GM23248 (cell line): ENCODE measurements at regions not wholly inside any gene's neighbourhood (a gene's known extent, or its start where the extent isn't known, plus 50 kb on each side); places are given as distances from the start of the nearest gene placed in this dataset.
A peak's percentile ranks its signal among the peaks of the same experiment; 100 is the strongest.

Source experiments
- DNase-seq: peaks from one replicate; pipeline ENCODE4 v3.0.0-alpha.2; 2015
- H2AFZ ChIP-seq: fragments of 200-600 bp; sonication (generic); 2 replicates; pipeline ENCODE4 v1.6.1; 2016; ENCODE audit warnings: antibody characterized with exemption
- H3F3A ChIP-seq: fragments of 200-600 bp; sonication (generic); 2 replicates; pipeline ENCODE4 v1.6.1; 2016; ENCODE audit warnings: mild to moderate bottlenecking, antibody characterized with exemption, mixed run types; ENCODE audit not compliant: insufficient read depth
- H3K27ac ChIP-seq: fragments of 200-600 bp; sonication (generic); 2 replicates; pipeline ENCODE4 v1.5.1; 2016; ENCODE audit warnings: mild to moderate bottlenecking
- H3K27me3 ChIP-seq: fragments of 200-600 bp; sonication (generic); replicated peaks from 2 replicates; pipeline ENCODE4 v1.6.1; 2016; ENCODE audit warnings: mild to moderate bottlenecking; ENCODE audit not compliant: insufficient read depth
- H3K36me3 ChIP-seq: fragments of 200-600 bp; sonication (generic); 2 replicates; pipeline ENCODE4 v1.6.1; 2016; ENCODE audit warnings: low read depth, mild to moderate bottlenecking
- H3K4me1 ChIP-seq: fragments of 200-600 bp; sonication (generic); 2 replicates; pipeline ENCODE4 v1.6.1; 2016; ENCODE audit warnings: mild to moderate bottlenecking; ENCODE audit not compliant: insufficient read depth
- H3K4me2 ChIP-seq: fragments of 200-600 bp; sonication (generic); one replicate; pipeline ENCODE4 v1.6.1; 2016; ENCODE audit warnings: mild to moderate bottlenecking; ENCODE audit not compliant: unreplicated experiment
- H3K4me3 ChIP-seq: fragments of 200-600 bp; sonication (generic); 2 replicates; pipeline ENCODE4 v1.5.1; 2016; ENCODE audit warnings: mild to moderate bottlenecking
- H3K79me2 ChIP-seq: fragments of 200-600 bp; sonication (generic); 2 replicates; pipeline ENCODE4 v1.6.1; 2016; ENCODE audit warnings: mild to moderate bottlenecking; ENCODE audit not compliant: insufficient read depth
- H3K9ac ChIP-seq: fragments of 200-600 bp; sonication (generic); 2 replicates; pipeline ENCODE4 v1.6.1; 2016; ENCODE audit warnings: mild to moderate bottlenecking
- H3K9me2 ChIP-seq: fragments of 200-600 bp; sonication (generic); 2 replicates; pipeline ENCODE4 v1.6.1; 2016; ENCODE audit warnings: mixed run types, mild to moderate bottlenecking, moderate library complexity; ENCODE audit not compliant: insufficient read depth
- H3K9me3 ChIP-seq: fragments of 200-600 bp; sonication (generic); one replicate; pipeline ENCODE4 v1.6.1; 2017; ENCODE audit warnings: low read depth
- H4K20me1 ChIP-seq: fragments of 200-600 bp; sonication (generic); 2 replicates; pipeline ENCODE4 v1.6.0; 2016; ENCODE audit not compliant: insufficient read depth
- EZH2 ChIP-seq: fragments of 200-600 bp; sonication (generic); IDR thresholded peaks from 2 replicates; pipeline ENCODE4 v1.6.1; 2018; ENCODE audit warnings: antibody characterized with exemption, mild to moderate bottlenecking; ENCODE audit not compliant: insufficient read depth, poor library complexity, severe bottlenecking
- EZH2phosphoT487 ChIP-seq: fragments of 200-600 bp; sonication (generic); IDR thresholded peaks from 2 replicates; pipeline ENCODE4 v1.6.1; 2018; ENCODE audit warnings: antibody characterized with exemption, moderate library complexity, mild to moderate bottlenecking, low read depth; ENCODE audit not compliant: insufficient read depth
- WGBS, 2 experiments: methylation state at CpG; one replicate each; pipeline ENCODE4 v1.1.6; 2015 to 2017; ENCODE audit warnings: low lambda C conversion rate in 2 of 2, low coverage in 1 of 2; ENCODE audit errors: missing lambda C conversion rate in 2 of 2; 5-methylcytosine and 5-hydroxymethylcytosine counted together
- in situ Hi-C: fragments of 300-500 bp; cut with MboI; formaldehyde crosslinking; loops from 2 replicates; pipeline ENCODE4 v1.15.0; 2020

GRCh38 chr1:185514311-185514710 lies 197.3 kb upstream of the IVNS1ABP start:
- H2AFZ ChIP-seq: no peak overlapping the region
- no peaks in the 10 kb centered on the region for H3F3A ChIP-seq
- H3K9me3 ChIP-seq: no peaks in the 10 kb centered on the region
- TF ChIP-seq EZH2phosphoT487 (no peak), EZH2 (no peak)
- no peaks in the 10 kb centered on the region for H3K4me1 ChIP-seq
- H3K27ac ChIP-seq: no peak overlapping the region
- H3K9me2 ChIP-seq: no peaks in the 10 kb centered on the region
- H3K4me3 ChIP-seq: no peak overlapping the region
- DNase-seq: no peak
- no peaks in the 10 kb centered on the region for H3K36me3 ChIP-seq
- H4K20me1 ChIP-seq: no peaks in the 10 kb centered on the region
- no peak overlapping the region for H3K9ac ChIP-seq
- H3K79me2 ChIP-seq: no peaks in the 10 kb centered on the region
- no peaks in the 10 kb centered on the region for H3K27me3 ChIP-seq
- in situ Hi-C loops: no loop called here
- no peak overlapping the region for H3K4me2 ChIP-seq

- Histone ChIP-seq H3F3A (no peaks in the 10 kb centered on the region), H2AFZ (no peak overlapping the region), H3K4me1 (no peaks in the 10 kb centered on the region), H3K79me2 (no peaks in the 10 kb centered on the region), H3K4me3 (no peak overlapping the region), H3K27ac (no peak overlapping the region), H3K9me3 (no peaks in the 10 kb centered on the region), H3K36me3 (no peaks in the 10 kb centered on the region), H3K27me3 (no peaks in the 10 kb centered on the region), H3K9me2 (no peaks in the 10 kb centered on the region), H3K9ac (no peak overlapping the region), H4K20me1 (no peaks in the 10 kb centered on the region), H3K4me2 (no peak overlapping the region)
- in situ Hi-C loops: no loop called here
- TF ChIP-seq EZH2 (no peak), EZH2phosphoT487 (no peak)
- 73 to 74% methylated on average over 4 of the region's 4 CpGs for WGBS, 2 experiments
- DNase-seq: peak; percentile 25
These were observed 195.4 kb upstream of the IVNS1ABP start for GRCh38 chr1:185512442-185512841.

GRCh38 chr1:185501099-185501498 lies 184.1 kb upstream of the IVNS1ABP start:
- Histone ChIP-seq H3K9me2 (no peaks in the 10 kb centered on the region; the same call in 1 of the 2 replicates), H3K36me3 (no peaks in the 10 kb centered on the region), H3K4me3 (no peak overlapping the region), H3K79me2 (no peaks in the 10 kb centered on the region), H3K27ac (no peak overlapping the region; the same call in 1 of the 2 replicates), H3F3A (peaks cover 23% of the 10 kb centered on the region), H3K27me3 (no peaks in the 10 kb centered on the region), H4K20me1 (no peaks in the 10 kb centered on the region), H3K9me3 (no peaks in the 10 kb centered on the region), H3K4me1 (peaks cover 22% of the 10 kb centered on the region), H3K4me2 (no peak overlapping the region), H3K9ac (no peak overlapping the region), H2AFZ (no peak overlapping the region)
- WGBS, 2 experiments: 89 to 92% methylated on average over 2 of the region's 2 CpGs
- no peak for TF ChIP-seq EZH2phosphoT487
- TF ChIP-seq EZH2: no peak
- no peak for DNase-seq
- in situ Hi-C loops: no loop called here

GRCh38 chr1:185500001-185500626 lies 183.1 kb upstream of the IVNS1ABP start:
- no peaks in the 10 kb centered on the region for H3K27me3 ChIP-seq
- H4K20me1 ChIP-seq: no peaks in the 10 kb centered on the region
- H3K4me1 ChIP-seq: peaks cover 22% of the 10 kb centered on the region
- peak overlapping the region; percentile 81 for H3K27ac ChIP-seq
- no peaks in the 10 kb centered on the region for H3K9me3 ChIP-seq
- TF ChIP-seq EZH2: no peak
- 0 out of 2 replicates have a peak, but pooled peaks have one; percentile 43 for TF ChIP-seq EZH2phosphoT487
- peak overlapping the region; percentile 48 for H3K9ac ChIP-seq
- peaks cover 23% of the 10 kb centered on the region for H3F3A ChIP-seq
- 30 to 31% methylated on average over 4 of the region's 4 CpGs for WGBS, 2 experiments
- DNase-seq: peak; percentile 96
- in situ Hi-C loops: no loop called here
- no peaks in the 10 kb centered on the region; the same call in 1 of the 2 replicates for H3K9me2 ChIP-seq
- H3K4me2 ChIP-seq: peak overlapping the region; percentile 68
- no peaks in the 10 kb centered on the region for H3K79me2 ChIP-seq
- no peaks in the 10 kb centered on the region for H3K36me3 ChIP-seq
- peak overlapping the region; percentile 48 for H2AFZ ChIP-seq
- H3K4me3 ChIP-seq: peak overlapping the region; percentile 33
